PC-3 (cell line): ENCODE measurements at regions not wholly inside any gene's neighbourhood (a gene's known extent, or its start where the extent isn't known, plus 50 kb on each side); places are given as distances from the start of the nearest gene placed in this dataset.

Source experiments
- EZH2 ChIP-seq: fragments of 300-600 bp; sonication (generic); IDR thresholded peaks from one replicate; pipeline ENCODE4 v1.6.1; 2017; ENCODE audit warnings: antibody characterized with exemption, mild to moderate bottlenecking, low read length; ENCODE audit not compliant: unreplicated experiment
- TF ChIP-seq, protein P1 (sequence below): fragments of 300-600 bp; sonication (generic); conservative IDR thresholded peaks from 2 replicates; pipeline ENCODE4 v1.5.1; 2017; ENCODE audit warnings: antibody characterized with exemption, low read depth, mild to moderate bottlenecking, low read length

DNA sequence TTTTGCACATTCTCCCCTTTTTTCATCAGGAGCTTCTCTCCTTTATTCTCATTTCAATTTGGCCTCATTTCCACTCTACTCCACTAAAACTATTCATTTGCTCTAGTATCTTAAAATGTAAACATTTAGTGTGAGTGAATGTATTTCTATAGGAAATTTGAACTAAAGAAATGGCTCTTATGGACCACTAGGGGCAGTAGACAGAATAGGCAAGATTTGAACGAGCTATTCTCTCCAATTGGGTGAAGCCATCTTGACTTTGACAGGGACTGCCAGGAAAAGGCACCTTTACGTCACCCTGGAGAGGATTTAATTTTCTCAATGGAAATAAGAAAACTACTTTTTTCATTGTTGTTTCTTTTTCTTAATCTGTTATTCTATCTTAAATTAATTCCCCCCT lies 666.3 kb downstream of the DNAH5 start:
- TF ChIP-seq, protein P1, sequence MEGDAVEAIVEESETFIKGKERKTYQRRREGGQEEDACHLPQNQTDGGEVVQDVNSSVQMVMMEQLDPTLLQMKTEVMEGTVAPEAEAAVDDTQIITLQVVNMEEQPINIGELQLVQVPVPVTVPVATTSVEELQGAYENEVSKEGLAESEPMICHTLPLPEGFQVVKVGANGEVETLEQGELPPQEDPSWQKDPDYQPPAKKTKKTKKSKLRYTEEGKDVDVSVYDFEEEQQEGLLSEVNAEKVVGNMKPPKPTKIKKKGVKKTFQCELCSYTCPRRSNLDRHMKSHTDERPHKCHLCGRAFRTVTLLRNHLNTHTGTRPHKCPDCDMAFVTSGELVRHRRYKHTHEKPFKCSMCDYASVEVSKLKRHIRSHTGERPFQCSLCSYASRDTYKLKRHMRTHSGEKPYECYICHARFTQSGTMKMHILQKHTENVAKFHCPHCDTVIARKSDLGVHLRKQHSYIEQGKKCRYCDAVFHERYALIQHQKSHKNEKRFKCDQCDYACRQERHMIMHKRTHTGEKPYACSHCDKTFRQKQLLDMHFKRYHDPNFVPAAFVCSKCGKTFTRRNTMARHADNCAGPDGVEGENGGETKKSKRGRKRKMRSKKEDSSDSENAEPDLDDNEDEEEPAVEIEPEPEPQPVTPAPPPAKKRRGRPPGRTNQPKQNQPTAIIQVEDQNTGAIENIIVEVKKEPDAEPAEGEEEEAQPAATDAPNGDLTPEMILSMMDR = peak; percentile 80
- TF ChIP-seq EZH2 = no peak
